Left colon (tissue), 2 donors: ENCODE measurements at regions not wholly inside any gene's neighbourhood (a gene's known extent, or its start where the extent isn't known, plus 50 kb on each side); places are given as distances from the start of the nearest gene placed in this dataset.
"Not testable (repeated sequence)": the region's sequence is repeated elsewhere in the genome, so short reads cannot be mapped to it uniquely, and the experiment has no call there.

Source experiments
- ATAC-seq: fragments of 200-7000 bp; cut with Tn5 transposase; one replicate; pipeline ENCODE4 v1.9.1; 2020; ENCODE audit warnings: mild to moderate bottlenecking, moderate library complexity
- DNase-seq, 2 donors: peaks; one replicate each; pipeline ENCODE4 v3.0.0-alpha.2; 2020
- intact Hi-C, 2 donors: fragments of 100-400 bp; cut with DNase I in 1 of 2; cut with micrococcal nuclease in 1 of 2; formaldehyde crosslinking; loops; one replicate each; pipeline versions ENCODE4 v1.11.2 to v1.14.0; 2022; cut with DNase I, micrococcal nuclease
- donor health status: DM: no; HTN: no; CAD: no.
- donor health status: DM: yes; HTN: yes; CAD: no.

DNA sequence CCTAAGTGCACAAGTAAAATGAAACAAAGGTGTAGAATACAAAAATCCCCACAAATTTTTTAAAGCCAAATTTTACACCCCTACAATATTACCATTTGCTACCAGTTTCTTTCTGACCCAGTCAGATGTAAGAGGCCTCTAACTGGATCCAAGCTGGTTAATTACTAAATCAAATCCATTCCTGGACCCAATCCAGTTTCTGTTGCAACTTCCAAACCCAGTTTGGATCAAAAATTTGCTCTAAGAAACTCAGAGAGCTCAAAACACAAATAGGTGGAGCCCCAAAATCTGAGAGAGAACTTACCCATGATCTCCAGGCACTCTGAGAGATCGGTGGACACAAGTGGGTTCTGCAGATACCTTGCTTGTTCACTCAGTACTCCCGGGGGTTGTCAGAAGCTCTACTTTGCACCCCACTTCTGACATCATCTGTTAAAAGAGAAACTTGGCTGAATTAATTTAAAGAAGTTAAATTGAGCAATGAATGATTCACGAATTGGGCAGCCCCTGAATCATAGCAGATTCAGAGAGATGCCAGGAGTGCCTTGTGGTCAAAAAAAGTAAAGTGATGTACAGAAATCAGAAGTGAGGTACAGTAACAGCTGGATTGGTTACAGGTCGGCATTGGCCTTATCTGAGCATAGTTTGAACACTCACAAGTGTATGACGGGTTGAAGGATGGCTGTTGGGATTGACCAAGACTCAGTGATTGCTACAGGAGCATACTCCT lies 448.0 kb downstream of the KCNT2 start:
- intact Hi-C loops = no loop called here
- no peak for DNase-seq

DNA sequence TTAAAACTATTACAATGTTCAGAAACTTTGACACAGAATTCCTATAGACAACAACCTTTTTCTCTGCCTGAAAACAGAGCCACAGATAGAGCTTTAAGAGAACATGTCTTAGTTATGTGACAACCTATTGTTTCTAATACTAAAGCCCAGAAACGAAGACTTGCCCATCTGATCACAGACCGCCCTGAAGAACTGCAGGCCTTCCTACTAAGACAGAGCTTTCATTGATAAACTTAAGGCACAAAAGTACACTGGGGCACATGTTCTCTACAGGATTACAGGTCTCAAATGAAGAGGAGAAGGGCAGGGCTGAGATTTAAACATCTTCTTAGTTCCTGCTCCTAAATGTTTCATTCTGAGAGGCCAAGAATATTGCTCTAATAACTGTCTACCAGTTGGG lies 452.7 kb downstream of the KCNT2 start:
- DNase-seq = no peak
- ATAC-seq = no peak
- intact Hi-C loops = no loop called here

More for the DNA sequence above, 448.0 kb downstream of the KCNT2 start:
- ATAC-seq = no peak

- DNase-seq = no peak
- no peak for ATAC-seq
- intact Hi-C loops = no loop called here
These were observed 455.3 kb downstream of the KCNT2 start for GRCh38 chr1:196152975-196153374.

GRCh38 chr1:196152086-196152485 lies 456.2 kb downstream of the KCNT2 start:
- peak; percentile 97 for ATAC-seq
- peak; percentile 10 to 33 for DNase-seq
- intact Hi-C loops = no loop called here

- intact Hi-C loops = loop anchor here in 1 of 2 donors (10.0 kb wide), 1 partner anchor 516 kb away; no protein-coding TSS in a partner anchor
- DNase-seq = no peak
- no peak for ATAC-seq
These were observed 459.8 kb downstream of the KCNT2 start for GRCh38 chr1:196148367-196148970.

- ATAC-seq (no peak), DNase-seq (no peak)
- intact Hi-C loops = loop anchor here in 1 of 2 donors (10.0 kb wide), 1 partner anchor 517 kb away; no protein-coding TSS in a partner anchor
These were observed 460.7 kb downstream of the KCNT2 start for GRCh38 chr1:196147530-196147929.

DNA sequence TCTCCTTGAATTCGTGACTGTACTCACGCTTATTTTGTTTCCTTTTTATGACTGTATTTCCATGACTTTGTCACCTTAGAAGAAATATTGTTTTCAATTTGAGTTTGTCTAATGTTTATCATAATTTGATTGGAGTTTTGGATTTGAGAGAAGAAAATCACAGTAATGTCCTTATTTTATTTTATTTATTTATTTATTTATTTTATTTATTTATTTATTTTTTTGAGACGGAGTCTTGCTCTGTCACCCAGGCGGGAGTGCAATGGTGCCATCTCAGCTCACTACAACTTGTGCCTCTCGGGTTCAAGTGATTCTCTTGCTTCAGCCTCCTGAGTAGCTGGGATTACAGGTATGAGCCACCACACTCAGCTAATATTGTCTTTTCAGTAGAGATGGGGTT lies 463.1 kb downstream of the KCNT2 start:
- not testable (repeated sequence) for ATAC-seq, DNase-seq
- intact Hi-C loops = loop anchor here in 1 of 2 donors (10.0 kb wide), 1 partner anchor 520 kb away; no protein-coding TSS in a partner anchor

- ATAC-seq (no peak), DNase-seq (no peak)
- intact Hi-C loops = loop anchor here in 1 of 2 donors (10.0 kb wide), 1 partner anchor 520 kb away; no protein-coding TSS in a partner anchor
These were observed 463.7 kb downstream of the KCNT2 start for GRCh38 chr1:196144588-196144987.

DNA sequence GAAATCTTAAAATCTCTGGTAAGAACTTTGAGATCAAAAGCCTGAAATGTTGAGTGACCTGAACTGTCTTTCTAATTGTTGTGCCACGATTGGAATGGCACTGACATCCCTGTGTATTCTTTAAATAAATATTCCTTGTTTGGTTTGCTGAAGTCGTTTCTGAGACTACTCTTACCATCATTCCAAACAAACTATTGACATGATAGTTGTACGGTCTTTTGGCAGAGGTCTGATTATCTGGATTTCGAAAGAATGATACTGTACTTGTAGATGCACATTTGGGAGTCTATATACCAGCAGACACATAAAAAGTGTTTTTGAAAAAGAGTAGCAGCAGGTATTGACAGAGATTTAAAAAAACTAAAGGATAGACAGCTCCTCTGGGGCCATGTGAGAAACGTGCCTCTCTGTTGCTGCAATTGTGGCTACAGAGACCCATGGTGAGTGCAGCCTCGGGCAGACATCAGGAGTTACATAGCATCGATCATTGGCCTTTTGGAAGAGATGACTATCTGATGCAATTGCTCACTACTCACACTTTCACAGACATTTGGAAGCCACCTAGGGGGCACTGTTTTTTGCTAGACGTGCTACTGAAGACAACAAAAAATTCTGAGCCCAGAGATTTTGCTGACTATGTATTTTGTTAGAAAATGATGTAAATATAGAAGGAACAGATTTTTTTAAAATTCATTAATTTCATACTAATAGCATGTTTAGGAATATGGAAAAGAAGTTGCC lies 464.5 kb downstream of the KCNT2 start:
- intact Hi-C loops = loop anchor here in 1 of 2 donors (10.0 kb wide), 1 partner anchor 521 kb away; no protein-coding TSS in a partner anchor
- ATAC-seq = no peak
- no peak for DNase-seq

DNA sequence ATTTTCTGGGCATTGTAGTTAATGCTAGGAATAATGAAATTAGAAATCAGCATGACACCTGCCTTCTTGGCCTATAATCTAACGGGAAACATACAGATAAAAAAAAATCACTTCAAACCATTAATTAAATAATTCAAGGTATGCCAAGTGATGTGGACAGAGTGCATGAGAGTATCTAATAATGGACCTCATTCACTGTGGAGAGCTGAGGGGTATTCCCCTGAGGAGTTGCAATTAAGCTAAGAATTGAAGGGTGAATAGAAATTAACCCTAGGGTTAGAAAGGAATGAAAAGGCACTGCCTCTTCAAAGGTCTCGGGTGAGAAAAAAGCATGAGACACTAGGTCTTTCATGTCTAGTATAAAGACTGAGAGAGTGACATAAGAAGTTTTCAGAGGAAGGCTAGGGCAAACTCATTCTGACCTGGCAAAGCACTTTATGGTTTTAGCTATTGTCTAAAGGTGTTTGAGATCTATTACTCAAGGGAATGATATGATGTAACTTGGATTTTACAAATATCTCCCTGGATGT lies 466.1 kb downstream of the KCNT2 start:
- intact Hi-C loops = loop anchor here in 1 of 2 donors (10.0 kb wide), 1 partner anchor 523 kb away; no protein-coding TSS in a partner anchor
- no peak for DNase-seq
- no peak for ATAC-seq

- DNase-seq (no peak), ATAC-seq (no peak)
- intact Hi-C loops = no loop called here
These were observed 471.8 kb downstream of the KCNT2 start for GRCh38 chr1:196136396-196136795.

DNA sequence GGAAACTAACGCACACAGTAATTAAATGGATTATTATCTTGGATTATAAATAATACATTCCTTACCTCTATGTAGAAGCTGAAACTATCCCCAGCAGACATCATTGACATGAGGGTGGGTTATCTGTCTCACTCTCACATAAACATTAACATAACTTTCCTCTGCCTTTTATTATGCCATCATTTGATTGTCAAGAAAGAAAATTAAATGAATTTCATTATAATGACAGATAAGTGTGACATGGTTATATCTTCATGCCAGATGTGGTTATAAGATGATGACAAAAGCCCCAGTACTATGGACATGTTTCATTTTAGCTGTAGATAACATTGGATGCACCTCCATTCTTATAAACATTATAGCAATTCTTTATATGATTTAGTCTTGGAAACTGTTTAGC lies 476.5 kb downstream of the KCNT2 start:
- intact Hi-C loops = no loop called here
- ATAC-seq (no peak), DNase-seq (no peak)

DNA sequence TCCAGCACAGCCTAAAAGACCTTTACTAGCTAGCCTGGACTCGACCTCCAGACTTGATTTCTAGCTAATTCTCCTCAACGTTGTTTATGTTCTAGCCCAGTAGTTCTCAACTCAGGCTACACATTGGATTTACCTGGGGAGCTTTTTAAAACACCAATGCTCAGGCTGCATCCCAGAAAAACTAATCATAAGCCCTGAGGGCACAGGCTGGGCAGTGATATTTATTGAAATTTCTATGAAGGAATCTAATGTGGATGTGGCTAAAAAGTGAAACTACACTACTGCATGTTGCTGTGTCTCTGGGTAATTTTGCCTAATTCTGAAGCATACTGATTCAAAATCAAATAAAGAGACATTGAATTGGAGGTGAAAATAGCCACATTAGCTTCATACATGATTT lies 479.4 kb downstream of the KCNT2 start:
- ATAC-seq (no peak), DNase-seq (no peak)
- intact Hi-C loops = no loop called here

DNA sequence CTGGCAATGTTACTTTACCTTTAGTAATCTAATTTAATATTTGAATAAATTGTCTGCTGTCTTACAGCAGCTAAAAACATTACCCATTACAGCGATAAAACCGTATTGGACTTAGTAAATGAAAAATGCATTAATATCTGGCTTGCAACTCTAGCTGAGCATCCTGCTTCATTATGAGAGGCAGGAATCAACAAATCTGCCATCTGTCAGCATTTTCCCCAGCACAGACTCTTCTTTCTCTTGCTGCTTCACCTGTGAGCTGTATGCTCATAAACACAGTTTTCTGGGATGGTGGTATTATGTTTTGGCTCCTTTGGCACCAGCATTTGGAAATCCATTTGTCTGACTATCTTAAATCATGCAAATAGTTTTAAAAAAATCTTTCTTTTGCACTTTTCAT lies 487.1 kb downstream of the KCNT2 start:
- DNase-seq (no peak), ATAC-seq (no peak)
- intact Hi-C loops = no loop called here

GRCh38 chr1:196115646-196116045 lies 492.6 kb downstream of the KCNT2 start:
- ATAC-seq = no peak
- intact Hi-C loops = no loop called here
- DNase-seq = peak in 1 of 2 donors; percentile 8

DNA sequence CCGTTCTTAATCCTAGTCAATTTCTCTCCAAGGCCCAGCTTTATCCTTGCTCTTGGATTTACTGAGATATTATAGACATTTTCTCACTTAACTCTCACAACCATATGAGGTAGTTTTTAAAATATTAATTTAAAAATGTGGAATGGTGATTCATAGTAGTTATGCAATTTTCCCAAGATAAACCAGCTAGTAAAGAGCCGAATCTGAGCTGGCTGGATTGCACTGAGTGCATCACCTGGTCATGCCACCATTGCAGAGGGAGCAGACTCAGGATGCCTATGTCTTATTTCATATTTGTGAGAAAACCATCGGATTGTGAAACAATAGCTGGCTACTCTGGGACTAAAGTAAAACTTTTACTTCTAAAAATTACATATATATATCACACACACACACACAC lies 494.0 kb downstream of the KCNT2 start:
- DNase-seq (no peak), ATAC-seq (no peak)
- intact Hi-C loops = no loop called here

DNA sequence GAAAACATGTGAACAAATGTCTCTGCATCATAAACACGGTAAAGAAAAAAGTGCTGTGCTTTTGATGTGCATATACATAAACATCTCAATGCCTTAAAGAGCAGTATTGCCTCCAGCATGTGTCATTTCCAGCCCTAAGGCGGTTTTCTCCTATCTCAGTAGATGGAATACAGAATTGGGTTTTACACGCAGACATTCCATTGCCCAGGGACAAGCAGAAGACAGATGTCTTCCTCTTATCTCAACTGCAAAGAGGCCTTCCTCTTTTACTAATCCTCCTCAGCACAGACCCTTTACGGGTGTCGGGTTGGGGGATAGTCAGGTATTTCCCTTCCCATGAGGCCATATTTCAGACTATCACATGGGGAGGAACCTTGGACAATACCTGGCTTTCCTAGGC lies 499.2 kb downstream of the KCNT2 start:
- intact Hi-C loops, DNase-seq, ATAC-seq: not testable (repeated sequence)

DNA sequence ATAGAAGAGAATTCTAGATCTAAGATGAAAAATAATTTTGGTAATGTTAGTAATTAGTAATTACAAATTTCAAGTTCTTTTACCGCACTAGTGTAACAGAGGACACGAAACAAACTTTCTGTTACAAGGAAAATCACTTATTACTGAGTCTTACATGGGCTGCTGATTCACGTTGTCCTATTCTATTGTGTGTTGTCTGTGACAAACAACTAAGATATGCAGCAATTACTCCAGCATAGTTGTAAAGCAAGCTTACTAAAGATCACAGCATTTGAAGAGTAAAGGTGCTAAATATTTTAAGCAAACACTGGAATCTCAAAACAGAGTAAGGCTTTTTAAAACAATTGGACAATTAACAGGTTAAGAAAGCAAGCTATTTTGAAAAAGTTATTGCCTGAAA lies 502.3 kb downstream of the KCNT2 start:
- DNase-seq (no peak), ATAC-seq (no peak)
- intact Hi-C loops = no loop called here

DNA sequence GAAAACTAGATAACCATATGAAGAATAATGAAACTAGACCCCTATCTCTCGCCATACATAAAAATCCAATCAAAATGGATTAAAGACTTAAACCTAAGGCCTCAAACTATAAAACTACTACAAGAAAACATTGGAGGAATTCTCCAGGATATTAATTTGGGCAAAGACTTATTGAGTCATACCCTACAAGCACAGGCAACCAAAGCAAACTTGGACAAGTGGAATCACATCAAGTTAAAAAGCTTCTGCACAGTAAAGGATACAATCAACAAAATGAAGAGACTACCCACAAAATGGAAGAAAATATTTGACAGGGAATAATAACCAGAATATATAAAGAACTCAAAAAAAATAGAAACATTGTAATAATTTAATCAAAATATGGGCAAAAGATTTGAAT lies 505.4 kb downstream of the KCNT2 start:
- DNase-seq (no peak), ATAC-seq (no peak)
- intact Hi-C loops = no loop called here
